ENCODE measurements at regions not wholly inside any gene's neighbourhood (a gene's known extent, or its start where the extent isn't known, plus 50 kb on each side); places are given as distances from the start of the nearest gene placed in this dataset.

DNA sequence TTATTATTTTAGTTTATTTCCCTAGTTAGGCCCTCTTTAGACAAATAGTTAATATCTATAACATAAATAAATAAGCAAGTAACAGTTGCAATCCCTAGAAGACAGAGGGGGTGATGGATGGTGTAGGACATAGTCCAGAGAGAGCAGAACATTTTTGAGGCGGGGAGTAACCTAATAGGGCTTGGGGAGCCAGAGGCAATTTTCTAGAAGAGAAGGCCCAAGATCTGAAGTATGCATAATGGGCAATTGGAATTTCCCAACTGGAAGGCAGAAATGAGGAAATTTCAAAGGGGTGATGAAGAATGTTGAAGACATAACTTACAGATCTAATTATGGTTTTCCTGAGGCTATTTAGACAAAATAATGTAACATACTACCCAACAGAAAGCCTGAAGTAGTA is 525.7 kb downstream of the TUSC7 start:
- in situ Hi-C loops (cut with MboI; ENCODE audit: low sequenced_read_pairs), result no loop called here

DNA sequence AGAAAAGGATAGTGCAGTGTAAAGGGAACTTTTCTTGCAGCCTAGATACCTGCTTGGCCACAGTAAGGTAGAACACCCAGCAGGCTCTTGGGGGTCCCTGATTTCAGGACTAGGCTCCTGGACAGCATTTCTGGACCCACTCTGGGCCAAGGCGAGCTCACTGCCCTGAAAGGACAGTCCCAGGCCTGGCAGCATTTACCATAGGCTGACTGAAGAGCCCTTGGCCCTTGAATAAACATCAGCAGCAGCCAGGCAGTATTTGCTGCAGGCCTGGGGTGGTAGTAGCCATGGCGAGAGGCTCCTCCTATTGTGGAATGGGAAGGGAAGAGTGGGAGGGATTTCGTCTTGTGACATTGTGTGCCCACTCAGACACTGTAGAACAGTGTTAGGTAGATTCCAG is 529.2 kb downstream of the TUSC7 start:
- in situ Hi-C loops (cut with MboI; ENCODE audit: low sequenced_read_pairs), result no loop called here

DNA sequence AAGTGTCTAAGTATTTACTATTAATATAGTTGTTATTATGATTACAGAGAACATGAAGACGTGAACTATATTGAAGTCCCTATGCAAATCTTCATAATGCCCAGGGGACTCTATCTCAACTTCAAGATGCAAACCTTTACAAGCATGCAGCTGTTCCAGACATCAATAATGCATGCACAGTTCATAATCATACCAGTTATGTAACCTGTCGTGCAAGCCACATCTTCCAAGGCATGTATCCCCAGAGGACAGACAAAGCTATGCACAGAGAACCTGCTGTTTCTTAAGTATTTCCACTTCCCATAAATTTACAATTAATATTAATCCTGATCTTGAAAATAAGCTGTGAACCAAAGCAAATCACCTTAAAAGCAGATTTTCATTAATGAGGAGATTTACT is 534.1 kb downstream of the TUSC7 start:
- in situ Hi-C loops (cut with MboI; ENCODE audit: low sequenced_read_pairs), result no loop called here

DNA sequence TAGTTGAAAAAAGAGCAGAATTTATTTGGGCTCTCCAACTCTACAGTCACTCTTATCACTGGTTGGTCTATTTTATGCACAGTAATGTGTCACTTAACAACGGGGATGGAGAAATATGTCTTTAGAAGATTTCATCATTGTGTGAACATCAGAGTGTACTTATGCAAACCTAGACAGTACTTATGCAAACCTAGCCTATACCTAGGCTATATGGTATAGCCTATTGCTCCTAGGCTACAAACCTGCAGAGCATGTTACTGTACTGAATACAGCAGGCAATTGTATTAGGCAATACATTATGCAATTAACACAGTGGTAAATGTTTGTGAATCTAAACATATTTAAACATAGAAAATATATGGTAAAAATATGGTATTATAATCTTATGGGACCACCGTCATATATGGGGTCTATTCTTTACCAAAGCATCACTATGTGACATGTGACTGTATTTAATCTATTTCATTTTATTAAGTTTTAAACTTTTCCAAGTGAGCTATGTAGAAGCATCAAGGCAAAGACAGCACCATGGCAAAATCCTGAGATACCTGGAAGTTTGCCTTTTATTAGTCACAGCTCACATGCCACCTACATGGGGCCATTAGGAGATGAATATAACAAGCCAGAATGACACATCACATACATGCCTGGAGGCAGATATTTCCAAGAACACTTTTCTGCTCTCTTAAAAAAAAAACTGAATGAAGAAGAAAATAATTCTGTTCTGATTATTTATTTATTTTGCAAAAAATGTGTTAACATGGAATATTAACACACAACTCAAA is 537.4 kb downstream of the TUSC7 start:
- in situ Hi-C loops (cut with MboI; ENCODE audit: low sequenced_read_pairs), result no loop called here

DNA sequence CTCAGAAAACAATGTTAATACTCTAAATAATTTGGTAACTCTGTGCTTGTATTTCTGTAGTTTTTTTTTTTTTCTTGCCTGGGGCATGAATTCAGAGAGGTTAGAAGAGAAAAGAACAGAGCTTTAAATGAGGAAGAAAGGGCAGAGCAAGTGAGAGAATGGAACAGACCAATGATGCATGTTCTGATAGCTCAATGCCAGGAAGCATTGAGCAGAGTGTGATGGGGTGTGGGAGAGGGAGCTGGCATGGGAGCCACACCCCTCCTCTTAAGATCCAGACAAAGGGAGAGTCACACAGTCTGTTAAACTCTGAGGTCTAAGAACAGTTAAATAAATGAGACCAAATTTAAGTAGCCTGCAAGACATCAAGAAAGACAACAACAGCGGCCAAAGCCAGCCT is 538.6 kb downstream of the TUSC7 start:
- in situ Hi-C loops (cut with MboI; ENCODE audit: low sequenced_read_pairs), result no loop called here

DNA sequence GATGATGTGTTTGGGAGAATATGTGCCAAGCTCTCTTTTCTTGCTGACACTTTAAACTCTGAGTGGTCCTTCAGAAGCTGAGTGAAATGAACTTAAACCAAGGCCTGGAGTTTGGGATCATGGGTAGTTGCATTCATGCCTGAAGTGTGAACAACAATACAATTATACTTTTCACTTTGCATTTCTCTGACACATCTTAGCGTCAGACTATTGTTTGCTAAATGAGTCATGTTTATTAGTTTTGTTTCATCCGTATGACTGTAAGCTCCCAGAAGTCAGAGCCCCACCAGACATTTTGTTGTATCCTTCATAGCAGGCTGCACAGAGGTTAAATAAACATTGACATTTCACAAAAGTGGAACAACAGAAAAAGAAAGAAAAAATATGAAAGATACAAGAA is 542.6 kb downstream of the TUSC7 start:
- in situ Hi-C loops (cut with MboI; ENCODE audit: low sequenced_read_pairs), result no loop called here

DNA sequence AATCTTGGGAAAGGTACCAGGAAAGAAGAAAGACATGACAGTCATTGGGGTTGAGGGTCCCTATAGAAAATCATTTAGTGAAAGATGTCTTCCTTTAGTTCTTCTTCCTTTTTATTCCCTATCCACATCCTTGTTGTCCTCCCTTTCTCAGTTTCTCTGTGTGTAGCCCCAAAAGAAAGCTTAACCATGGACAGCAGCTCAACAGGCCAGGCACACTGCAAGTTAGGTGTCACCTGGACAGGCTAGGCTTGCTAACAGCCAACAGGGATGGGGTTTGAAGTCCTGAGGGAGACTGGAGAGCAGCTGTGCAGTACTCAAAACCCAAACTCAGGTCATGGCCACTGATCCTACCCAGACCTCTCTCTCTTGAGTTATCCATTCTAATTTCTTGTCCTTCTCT is 543.1 kb downstream of the TUSC7 start:
- in situ Hi-C loops (cut with MboI; ENCODE audit: low sequenced_read_pairs), result no loop called here

DNA sequence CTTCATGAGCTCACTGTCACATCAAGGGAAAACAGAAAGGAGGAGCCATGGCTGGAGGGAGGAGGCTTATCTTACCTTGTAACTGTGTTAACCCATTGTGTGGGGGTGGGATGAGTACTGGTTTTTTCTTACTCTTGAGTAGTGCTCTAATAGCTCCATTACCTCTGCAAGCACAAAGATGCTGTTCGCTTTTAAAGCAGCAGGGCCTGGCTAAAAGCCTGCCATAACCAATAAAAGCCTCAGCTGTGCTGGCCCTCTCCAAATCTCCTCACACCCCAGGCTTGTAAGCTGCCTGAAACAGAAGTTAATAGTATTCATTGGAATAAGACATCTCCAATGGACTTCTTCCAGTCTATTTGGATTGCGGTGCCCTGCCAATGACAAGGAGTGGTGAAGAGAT is 544.1 kb downstream of the TUSC7 start:
- in situ Hi-C loops (cut with MboI; ENCODE audit: low sequenced_read_pairs), result no loop called here

DNA sequence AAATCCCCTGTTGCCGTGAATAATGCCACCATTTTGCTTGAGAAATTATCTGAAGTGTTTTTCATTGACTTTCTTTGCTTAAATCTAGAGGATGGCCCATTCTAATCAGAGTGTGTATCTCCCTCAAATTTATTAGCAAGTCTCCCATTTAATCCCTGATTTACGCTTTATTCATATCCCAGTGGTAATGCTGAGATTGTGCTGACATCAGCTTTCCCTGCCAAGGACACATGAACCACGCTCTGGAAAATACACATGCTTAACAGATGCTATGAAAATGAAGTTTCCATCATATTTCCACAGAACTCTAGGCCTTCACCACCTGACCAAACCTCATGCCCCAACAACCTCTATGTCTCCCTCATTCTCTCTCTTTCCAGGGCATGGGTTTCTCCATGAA is 545.4 kb downstream of the TUSC7 start:
- in situ Hi-C loops (cut with MboI; ENCODE audit: low sequenced_read_pairs), result no loop called here

DNA sequence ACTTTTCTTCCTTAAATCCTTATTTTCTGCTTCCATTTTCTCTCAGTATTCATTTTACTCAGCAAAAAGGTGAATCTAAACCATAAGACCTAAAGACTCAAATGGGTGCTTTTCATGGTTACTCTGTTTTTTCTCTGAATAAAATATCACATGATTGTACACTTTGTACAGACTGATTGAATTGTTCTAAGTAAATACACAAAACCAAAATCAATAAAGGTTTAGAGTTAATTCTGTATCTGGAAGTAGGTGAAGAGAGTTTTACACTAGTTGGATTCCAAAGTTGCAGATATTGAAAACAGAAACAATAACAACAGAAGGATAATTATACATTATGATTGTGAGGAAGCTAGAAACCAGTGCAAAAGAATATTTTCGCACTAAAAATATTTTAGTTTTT is 546.2 kb downstream of the TUSC7 start:
- in situ Hi-C loops (cut with MboI; ENCODE audit: low sequenced_read_pairs), result no loop called here

DNA sequence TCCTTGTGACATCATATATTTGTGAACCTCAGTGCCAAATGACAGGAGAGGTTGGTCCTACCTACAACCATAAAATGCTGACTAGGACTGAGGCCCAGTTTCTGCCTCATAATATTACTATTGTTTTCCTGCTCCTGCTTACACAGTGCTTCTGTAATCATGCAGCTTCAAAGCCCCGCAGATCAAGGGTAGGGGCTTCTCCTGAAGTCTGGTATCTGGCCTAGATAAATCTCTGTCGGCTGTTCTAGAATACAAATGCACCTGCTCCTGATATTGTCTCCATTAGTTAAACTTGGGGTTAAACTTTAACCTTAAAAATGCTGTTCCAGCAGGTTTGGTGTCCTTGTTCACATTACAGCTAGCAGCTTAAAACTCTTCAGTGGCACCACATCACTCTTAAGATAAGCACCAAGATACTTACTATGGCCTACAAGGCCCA is 552.4 kb downstream of the TUSC7 start:
- in situ Hi-C loops (cut with MboI; ENCODE audit: low sequenced_read_pairs), result no loop called here

DNA sequence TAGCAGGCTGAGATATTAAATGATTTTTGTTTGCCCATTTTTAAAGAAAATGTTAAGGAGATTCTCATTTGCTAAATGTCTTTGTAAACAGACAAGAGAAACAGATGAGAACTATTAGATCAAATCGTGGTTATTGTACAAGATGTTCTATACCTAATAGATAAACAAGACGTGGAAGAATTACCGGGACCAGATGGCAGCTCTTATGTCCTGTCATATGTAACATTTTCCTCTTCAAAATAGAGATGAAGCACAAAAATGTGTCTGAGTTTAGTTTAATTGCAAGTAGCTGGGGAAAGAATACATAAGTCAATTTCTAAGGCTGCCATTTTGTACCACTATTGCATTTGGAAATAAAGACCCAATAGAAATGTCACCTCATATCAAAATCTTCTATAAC is 553.7 kb downstream of the TUSC7 start:
- in situ Hi-C loops (cut with MboI; ENCODE audit: low sequenced_read_pairs), result no loop called here

DNA sequence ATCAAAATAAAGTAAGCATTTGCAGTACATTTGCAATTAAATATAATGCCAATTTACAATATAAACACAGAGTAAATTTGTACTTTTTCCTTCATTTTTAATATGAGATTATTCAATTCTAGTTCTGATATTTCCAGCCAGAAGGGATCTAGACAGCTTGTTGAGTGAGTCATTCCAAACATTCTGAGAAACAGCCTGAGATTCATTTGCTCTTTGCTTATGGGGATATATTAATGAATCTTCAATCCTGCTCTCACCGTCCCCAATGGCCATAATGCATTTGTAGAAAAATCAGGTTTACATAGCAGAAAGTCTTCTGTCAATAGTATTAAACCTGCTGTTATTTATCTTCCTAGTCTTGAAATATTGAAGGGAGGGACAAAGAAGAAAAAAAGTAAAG is 554.2 kb downstream of the TUSC7 start:
- in situ Hi-C loops (cut with MboI; ENCODE audit: low sequenced_read_pairs), result no loop called here

DNA sequence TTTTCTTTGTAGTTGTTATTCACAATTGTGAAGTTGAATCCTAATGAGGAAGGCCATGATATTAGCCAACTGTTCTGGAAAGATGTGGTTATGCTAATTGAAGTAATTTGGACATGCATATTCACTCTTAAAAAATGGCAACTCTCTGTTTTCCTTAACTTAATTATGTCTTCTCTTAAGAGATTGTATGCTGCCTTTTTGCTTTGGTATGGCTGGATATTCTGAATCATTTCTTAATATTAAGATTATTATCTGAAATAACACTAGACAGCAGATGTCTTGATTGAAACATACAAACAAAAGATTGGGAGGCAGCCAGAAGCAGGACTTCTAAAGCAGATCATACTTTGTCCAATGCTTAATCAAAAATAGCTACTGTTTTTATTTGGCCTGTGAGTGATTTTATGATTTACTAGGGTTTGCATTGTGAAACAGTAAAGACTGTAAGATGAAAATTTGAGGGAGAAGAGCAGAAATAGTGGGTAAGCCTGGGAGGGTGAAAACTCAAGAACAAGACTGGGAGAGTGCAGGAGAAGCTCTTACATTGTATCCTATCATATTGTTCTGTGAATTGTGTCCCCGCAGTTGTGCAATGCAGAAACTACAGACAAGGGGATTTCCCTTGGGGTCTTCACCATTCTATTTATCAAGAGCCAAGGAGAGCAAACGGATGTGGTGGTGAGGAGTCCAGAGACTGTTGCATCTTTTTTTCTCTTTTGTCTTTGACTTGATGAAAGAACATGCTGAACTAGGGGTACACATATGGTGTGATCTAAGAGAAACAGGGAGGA is 554.8 kb downstream of the TUSC7 start:
- in situ Hi-C loops (cut with MboI; ENCODE audit: low sequenced_read_pairs), result no loop called here

DNA sequence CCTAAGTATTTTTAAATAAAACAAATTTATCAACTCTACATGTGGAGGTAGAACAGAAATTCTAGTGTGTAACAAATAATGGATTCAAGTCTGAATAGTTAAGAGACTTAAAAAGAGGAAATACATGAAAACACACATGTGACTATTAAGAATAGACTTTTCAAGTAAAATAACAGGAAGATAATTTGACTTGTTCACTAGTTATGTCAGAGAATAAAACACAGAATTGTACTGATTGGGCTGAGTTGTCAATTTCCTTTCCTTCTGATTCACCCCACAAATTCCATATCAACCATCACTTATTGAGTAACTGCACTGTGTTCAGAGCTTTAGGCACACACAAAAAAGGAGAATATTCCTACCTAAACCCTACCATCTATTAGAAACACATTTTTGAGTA is 557.2 kb downstream of the TUSC7 start:
- in situ Hi-C loops (cut with MboI; ENCODE audit: low sequenced_read_pairs), result no loop called here

DNA sequence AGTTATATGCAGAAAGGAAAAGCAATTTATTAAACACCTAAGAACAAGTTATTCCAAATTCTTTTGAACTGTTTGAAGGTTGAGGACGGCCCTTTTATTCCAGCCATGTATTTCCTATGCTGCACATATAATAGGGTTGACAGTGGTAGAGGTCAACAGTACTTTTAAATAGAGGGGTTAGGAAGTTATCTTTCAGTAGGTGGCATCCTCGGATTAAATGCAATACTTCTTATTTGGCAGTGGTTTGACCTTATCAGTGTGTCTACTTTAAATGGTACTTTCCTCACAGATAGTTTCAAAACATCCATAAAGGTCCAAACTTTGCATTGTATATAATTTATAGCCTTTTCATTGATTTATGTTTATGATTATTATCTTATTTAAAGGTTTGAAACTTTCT is 558.7 kb downstream of the TUSC7 start:
- in situ Hi-C loops (cut with MboI; ENCODE audit: low sequenced_read_pairs), result no loop called here

DNA sequence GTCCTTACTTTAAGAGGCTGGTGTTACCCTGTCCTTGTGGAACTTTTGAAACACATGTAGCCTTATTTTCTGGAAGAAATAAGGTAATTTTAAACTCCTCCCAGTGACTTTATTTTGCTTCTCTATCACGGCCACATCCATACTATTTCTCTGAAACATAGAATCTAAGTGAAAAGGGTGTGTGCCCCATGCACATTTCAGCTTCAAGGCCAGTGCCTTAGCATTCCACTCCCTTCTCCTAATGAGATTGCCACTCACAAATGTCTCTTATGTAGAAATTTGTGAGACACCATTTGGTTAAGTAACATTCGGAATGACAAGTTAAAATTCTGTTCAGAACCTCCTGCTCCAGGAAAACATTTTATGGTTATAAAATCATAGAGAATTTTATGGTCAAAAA is 562.7 kb downstream of the TUSC7 start:
- in situ Hi-C loops (cut with MboI; ENCODE audit: low sequenced_read_pairs), result no loop called here

DNA sequence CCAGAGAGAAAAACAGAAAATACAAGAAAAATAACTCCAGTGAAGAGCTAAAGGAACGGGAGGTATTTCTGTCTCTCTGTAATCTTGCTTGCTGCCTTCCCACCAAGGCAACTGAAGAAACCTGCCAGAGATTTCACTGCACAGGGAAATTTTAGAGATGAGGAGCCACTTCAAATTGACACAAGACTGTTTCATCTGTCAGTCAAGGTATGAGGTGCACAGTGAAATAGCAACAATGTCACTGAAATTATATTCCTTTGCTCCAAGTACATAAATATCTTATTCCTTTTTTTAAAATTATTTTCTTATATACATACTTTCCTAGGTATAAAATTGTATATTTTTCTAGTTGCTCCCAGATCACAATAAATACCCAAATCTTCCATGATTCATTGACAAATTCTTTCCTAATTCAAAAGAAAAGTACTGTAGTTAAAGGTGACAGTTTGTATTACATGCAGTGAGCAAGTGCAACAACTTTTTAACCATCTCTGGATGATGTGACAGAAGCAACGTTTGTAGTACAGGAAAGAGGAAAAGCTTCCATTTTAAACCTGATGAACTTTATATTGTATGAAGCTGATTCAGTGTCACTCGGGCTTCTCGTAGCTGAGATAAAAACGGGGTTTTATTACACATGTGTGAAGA is 563.4 kb downstream of the TUSC7 start:
- in situ Hi-C loops (cut with MboI; ENCODE audit: low sequenced_read_pairs), result no loop called here

DNA sequence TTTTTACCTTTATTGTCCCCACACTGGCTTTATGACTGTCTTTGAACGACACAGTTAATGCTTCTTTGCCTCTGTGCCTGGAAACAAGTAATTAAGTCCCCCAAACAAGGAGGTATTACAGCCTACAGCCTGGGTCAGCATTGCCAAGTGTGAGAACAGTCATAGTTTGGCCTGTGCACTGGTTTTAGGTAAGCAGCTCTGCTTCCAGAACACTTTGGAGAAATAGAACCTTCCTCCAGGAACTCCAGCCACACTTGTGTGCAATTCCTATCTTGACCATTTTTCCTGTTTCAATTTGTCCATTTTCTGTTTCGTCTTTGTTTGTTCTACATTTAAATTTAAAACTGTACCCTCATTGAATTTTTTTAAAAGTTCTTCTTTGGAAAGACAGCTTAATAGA is 568.2 kb downstream of the TUSC7 start:
- in situ Hi-C loops (cut with MboI; ENCODE audit: low sequenced_read_pairs), result no loop called here

DNA sequence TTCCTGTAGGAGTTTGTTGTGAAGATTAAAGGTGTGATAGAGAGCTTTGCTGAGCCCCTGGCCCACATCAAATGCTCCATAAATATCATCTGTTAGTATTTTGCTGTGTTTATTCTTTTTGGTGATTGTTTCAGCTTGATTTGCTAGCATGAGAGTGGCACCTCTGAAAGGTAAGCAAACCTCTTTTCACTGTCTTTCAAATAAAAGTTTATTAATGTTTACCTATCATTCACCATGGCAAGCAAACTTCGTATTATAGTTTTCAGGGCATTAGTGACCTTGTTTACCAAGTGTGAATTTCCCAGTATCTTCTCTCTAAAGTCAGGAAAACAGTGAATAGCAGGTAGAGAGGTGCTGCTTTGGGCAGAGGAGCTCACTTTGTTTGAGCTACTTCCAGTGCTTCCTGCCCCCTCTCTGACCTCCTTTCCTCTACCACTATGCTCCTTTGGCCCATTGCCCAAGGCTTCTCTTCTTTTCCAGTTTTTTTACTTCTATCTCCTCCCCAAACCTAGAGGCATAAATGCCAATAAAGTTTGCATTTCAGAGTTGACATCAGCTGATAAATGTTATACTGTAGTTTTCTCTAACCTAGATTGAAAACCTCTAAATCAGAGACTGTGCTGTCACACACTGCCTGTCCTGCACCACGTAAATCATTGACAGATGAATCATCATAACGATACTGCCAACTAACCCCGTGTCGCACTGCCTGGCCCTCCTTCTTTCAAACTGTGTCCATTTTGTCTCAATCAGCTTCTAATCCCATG is 569.0 kb downstream of the TUSC7 start:
- in situ Hi-C loops (cut with MboI; ENCODE audit: low sequenced_read_pairs), result no loop called here

DNA sequence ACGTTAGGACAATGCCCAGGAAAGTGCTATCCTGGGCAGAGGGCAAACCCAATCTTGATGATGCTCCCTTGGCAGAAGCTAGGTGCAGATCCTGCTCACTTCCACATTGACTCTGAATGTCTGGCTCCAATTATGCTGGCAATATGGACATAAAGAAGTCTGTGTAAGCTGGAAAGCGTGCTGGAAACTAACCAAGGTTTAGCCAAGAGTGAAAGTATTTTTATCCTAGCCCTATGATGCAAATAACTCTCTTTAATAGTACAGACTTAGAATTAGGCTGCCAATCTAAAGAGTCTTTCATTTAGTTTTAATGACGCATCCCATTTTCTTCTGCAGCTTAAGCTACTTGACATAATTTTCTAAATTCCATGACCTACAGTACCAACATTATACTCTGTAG is 571.8 kb downstream of the TUSC7 start:
- in situ Hi-C loops (cut with MboI; ENCODE audit: low sequenced_read_pairs), result no loop called here

All from HL-60/S4 treated with phorbol 12-myristate 13-acetate at 8.2 ng/mL for 4 days and 3 days (cell line).